ENCODE measurements at regions not wholly inside any gene's neighbourhood (a gene's known extent, or its start where the extent isn't known, plus 50 kb on each side); places are given as distances from the start of the nearest gene placed in this dataset.
A peak's percentile ranks its signal among the peaks of the same experiment; 100 is the strongest.

DNA sequence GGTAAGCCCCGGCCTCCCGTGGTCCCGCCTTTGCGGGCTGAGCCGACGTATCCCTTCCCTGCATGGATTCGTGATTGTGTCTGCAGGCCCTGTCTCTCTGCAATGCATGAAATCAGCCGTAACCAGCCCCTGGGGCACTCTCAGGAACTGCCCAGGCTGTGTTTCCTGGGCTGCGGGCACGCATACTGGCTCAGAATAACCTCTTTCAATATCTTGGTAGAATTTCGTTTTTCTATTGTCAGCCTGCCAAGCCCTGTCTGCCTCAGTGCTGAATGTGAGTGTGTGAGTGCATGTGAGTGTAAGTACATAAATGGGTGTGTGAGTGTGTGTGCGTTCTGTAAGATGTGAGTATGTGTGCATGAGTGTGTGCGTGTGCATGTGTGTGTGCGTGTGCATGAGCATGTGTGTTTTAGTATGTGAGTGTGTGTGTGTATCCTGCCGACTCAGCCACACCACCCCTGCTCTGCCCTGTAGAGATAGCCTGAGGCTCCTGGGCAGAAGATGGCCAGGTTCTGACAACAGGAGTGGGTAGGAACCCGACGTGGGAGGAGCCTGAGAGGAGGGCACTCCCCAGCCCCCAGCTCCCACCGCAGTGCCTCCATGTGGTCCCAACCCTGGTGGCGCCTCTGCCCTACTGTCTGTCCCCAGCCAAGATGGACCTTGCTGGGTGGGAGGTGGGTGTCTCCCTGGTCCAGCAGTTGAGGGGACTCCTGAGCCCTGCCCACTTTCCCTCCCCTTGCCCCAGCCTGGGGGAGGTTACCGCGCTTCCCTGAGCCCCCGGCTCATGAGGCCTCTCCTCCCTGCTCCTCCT, 268.8 kb downstream of the ADGRD1 start:
- POLR2A ChIA-PET (ENCODE audit: partially characterized antibody) = no interaction called here
- peak overlapping the region; percentile 34; the same call in 1 of the 2 replicates for H2BK20ac ChIP-seq (ENCODE audit: low read length)
- H3K36me3 ChIP-seq (ENCODE audit: control insufficient read depth in 2 of 4, insufficient read depth in 4 of 4, low read length in 3 of 4) = no peaks in the 10 kb centered on the region
- no peaks in the 10 kb centered on the region; a peak in 1 of 4 replicates for H3K9me3 ChIP-seq (ENCODE audit: insufficient read depth in 2 of 2, low read depth in 1 of 2, low read length in 1 of 2)
- FAIRE-seq = no peak
- no peak overlapping the region for H2BK120ac ChIP-seq (replicated peaks; ENCODE audit: low read depth, low read length)
- H3K18ac ChIP-seq (ENCODE audit: extremely low read depth, low read length) = peak overlapping the region; percentile 87
- H3K9ac ChIP-seq (replicated peaks in 1 of 4; ENCODE audit: extremely low read depth in 1 of 4, low read depth in 3 of 4, low read length in 3 of 4) = no peak overlapping the region
- H4K8ac ChIP-seq (ENCODE audit: extremely low read depth, insufficient read depth, low read length) = no peak overlapping the region
- H3K4me2 ChIP-seq (ENCODE audit: insufficient read depth in 1 of 2, low read depth in 2 of 2, low read length in 2 of 2) = no peak overlapping the region
- H3K23me2 ChIP-seq (ENCODE audit: low read depth, low read length) = no peaks in the 10 kb centered on the region
- no peak overlapping the region for H4K5ac ChIP-seq (ENCODE audit: insufficient read length, low read depth, low read length)
- H3K79me1 ChIP-seq (ENCODE audit: low read depth, low read length) = no peaks in the 10 kb centered on the region
- H4K91ac ChIP-seq (replicated peaks; ENCODE audit: insufficient read length, low read length) = peak overlapping the region; percentile 49
- H2AFZ ChIP-seq (ENCODE audit: low read length) = no peak overlapping the region
- no peaks in the 10 kb centered on the region for H4K20me1 ChIP-seq (replicated peaks in 1 of 2; ENCODE audit: control insufficient read depth in 1 of 2, insufficient read depth in 2 of 2, low read length in 2 of 2)
- H2BK5ac ChIP-seq (ENCODE audit: low read depth, low read length) = peak overlapping the region; percentile 73
- H3K23ac ChIP-seq (ENCODE audit: insufficient read length) = no peak overlapping the region
- H2AK5ac ChIP-seq (ENCODE audit: low read depth, low read length) = peak overlapping the region; percentile 98; the same call in 1 of the 2 replicates
- no peaks in the 10 kb centered on the region for H3K79me2 ChIP-seq (ENCODE audit: control insufficient read depth in 1 of 2, insufficient read depth in 2 of 2, low read length in 2 of 2)
- H3K27ac ChIP-seq (ENCODE audit: low read depth, low read length) = no peak overlapping the region
- no peak overlapping the region for H3K4me3 ChIP-seq (ENCODE audit: extremely low read depth in 1 of 4, insufficient read depth in 2 of 4, low read depth in 3 of 4, low read length in 4 of 4)
- 93% methylated on average over 22 of the region's 22 CpGs; no CpG with 5 or more reads in 1 of the 2 experiments for WGBS, 2 experiments (ENCODE audit: extremely low coverage in 1 of 2, insufficient coverage in 1 of 2, insufficient read length in 1 of 2, insufficient replicate concordance in 2 of 2, low coverage in 1 of 2, low lambda C conversion rate in 2 of 2, missing lambda C conversion rate in 1 of 2)
- H3K56ac ChIP-seq (replicated peaks; ENCODE audit: insufficient read length, low read depth, low read length) = no peak overlapping the region
- H3K27me3 ChIP-seq (replicated peaks in 1 of 4; ENCODE audit: control insufficient read depth in 3 of 4, extremely low read depth in 1 of 4, insufficient read depth in 3 of 4, low read length in 3 of 4) = no peaks in the 10 kb centered on the region; a peak in 1 of 7 replicates
- no peak overlapping the region for H3K4ac ChIP-seq (replicated peaks; ENCODE audit: insufficient read length, low read depth, low read length)
- H3K14ac ChIP-seq (ENCODE audit: insufficient read length) = no peak overlapping the region
- DNase-seq (ENCODE audit: low read depth in 1 of 2, low spot score in 2 of 2) = no peak
- peaks cover 4 to 27% (median 18%) of the 10 kb centered on the region in 4 experiments for H3K4me1 ChIP-seq (replicated peaks in 1 of 4; ENCODE audit: control insufficient read depth in 3 of 4, insufficient read depth in 4 of 4, low read length in 3 of 4)
- CTCF ChIA-PET (ENCODE audit: partially characterized antibody) = interaction anchor here (1.6 to 1.9 kb wide), 2 partner anchors 88 to 90 kb away, joined by 3 to 4 read pairs; no protein-coding TSS in a partner anchor
- H2BK15ac ChIP-seq (ENCODE audit: low read length) = peak overlapping the region; percentile 94
- TF ChIP-seq SP4 (IDR thresholded peaks at IDR 0.05; ENCODE audit: low read length) (no peak), HDAC6 (IDR thresholded peaks at IDR 0.05; ENCODE audit: low read depth, low read length) (no peak), SAP30 (IDR thresholded peaks at IDR 0.05; ENCODE audit: insufficient read depth, insufficient replicate concordance, low read length) (no peak)
- TF ChIP-seq, protein P1, sequence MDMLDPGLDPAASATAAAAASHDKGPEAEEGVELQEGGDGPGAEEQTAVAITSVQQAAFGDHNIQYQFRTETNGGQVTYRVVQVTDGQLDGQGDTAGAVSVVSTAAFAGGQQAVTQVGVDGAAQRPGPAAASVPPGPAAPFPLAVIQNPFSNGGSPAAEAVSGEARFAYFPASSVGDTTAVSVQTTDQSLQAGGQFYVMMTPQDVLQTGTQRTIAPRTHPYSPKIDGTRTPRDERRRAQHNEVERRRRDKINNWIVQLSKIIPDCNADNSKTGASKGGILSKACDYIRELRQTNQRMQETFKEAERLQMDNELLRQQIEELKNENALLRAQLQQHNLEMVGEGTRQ (IDR thresholded peaks at IDR 0.05; ENCODE audit: low read length) = no peak
- peak overlapping the region; percentile 99; the same call in 1 of the 2 replicates for H2BK12ac ChIP-seq (ENCODE audit: low read depth, low read length)

Measured in H1 (cell line).